Osteocyte (in vitro differentiated cells): ENCODE measurements at regions not wholly inside any gene's neighbourhood (a gene's known extent, or its start where the extent isn't known, plus 50 kb on each side); places are given as distances from the start of the nearest gene placed in this dataset.

ENCODE experiments used
- DNase-seq: peaks from one replicate; pipeline ENCODE4 v3.0.0; 2021; ENCODE audit warnings: mixed read lengths; ENCODE audit not compliant: unreplicated experiment; ENCODE audit errors: extremely low spot score
- H3K27ac Mint-ChIP-seq: one replicate; pipeline ENCODE4 v1.8.0; 2021; ENCODE audit warnings: mild to moderate bottlenecking, mixed read lengths; ENCODE audit not compliant: unreplicated experiment
- H3K27me3 Mint-ChIP-seq: one replicate; pipeline ENCODE4 v1.8.0; 2021; ENCODE audit warnings: mixed read lengths; ENCODE audit not compliant: unreplicated experiment
- H3K36me3 Mint-ChIP-seq: one replicate; pipeline ENCODE4 v1.8.0; 2021; ENCODE audit warnings: mixed read lengths; ENCODE audit not compliant: unreplicated experiment
- H3K4me1 Mint-ChIP-seq: one replicate; pipeline ENCODE4 v1.8.0; 2021; ENCODE audit warnings: mixed read lengths; ENCODE audit not compliant: unreplicated experiment
- H3K4me3 Mint-ChIP-seq: one replicate; pipeline ENCODE4 v1.8.0; 2021; ENCODE audit warnings: mild to moderate bottlenecking, moderate library complexity, mixed read lengths; ENCODE audit not compliant: unreplicated experiment
- H3K9me3 Mint-ChIP-seq: one replicate; pipeline ENCODE4 v1.8.0; 2021; ENCODE audit warnings: mixed read lengths; ENCODE audit not compliant: unreplicated experiment
- CTCF ChIP-seq: fragments of 200-600 bp; sonication (generic); IDR thresholded peaks from 2 replicates; pipeline ENCODE4 v1.5.0; 2021; ENCODE audit warnings: antibody characterized with exemption, mild to moderate bottlenecking, moderate library complexity

GRCh38 chr2:120567128-120567527, 168.5 kb upstream of the GLI2 start:
- Mint-ChIP-seq H3K4me1 (peaks cover 20% of the 10 kb centered on the region), H3K9me3 (no peaks in the 10 kb centered on the region), H3K27ac (no peak overlapping the region), H3K4me3 (no peak overlapping the region), H3K27me3 (peaks cover 25% of the 10 kb centered on the region), H3K36me3 (no peaks in the 10 kb centered on the region)
- DNase-seq, result no peak
- no peak for TF ChIP-seq CTCF

GRCh38 chr2:120568089-120568974, 167.3 kb upstream of the GLI2 start:
- H3K27ac Mint-ChIP-seq, result peak overlapping the region; percentile 7
- no peaks in the 10 kb centered on the region for H3K9me3 Mint-ChIP-seq
- peaks cover 20% of the 10 kb centered on the region for H3K4me1 Mint-ChIP-seq
- H3K36me3 Mint-ChIP-seq, result no peaks in the 10 kb centered on the region
- H3K4me3 Mint-ChIP-seq, result no peak overlapping the region
- no peak for TF ChIP-seq CTCF
- peaks cover 29% of the 10 kb centered on the region for H3K27me3 Mint-ChIP-seq
- no peak for DNase-seq

DNA sequence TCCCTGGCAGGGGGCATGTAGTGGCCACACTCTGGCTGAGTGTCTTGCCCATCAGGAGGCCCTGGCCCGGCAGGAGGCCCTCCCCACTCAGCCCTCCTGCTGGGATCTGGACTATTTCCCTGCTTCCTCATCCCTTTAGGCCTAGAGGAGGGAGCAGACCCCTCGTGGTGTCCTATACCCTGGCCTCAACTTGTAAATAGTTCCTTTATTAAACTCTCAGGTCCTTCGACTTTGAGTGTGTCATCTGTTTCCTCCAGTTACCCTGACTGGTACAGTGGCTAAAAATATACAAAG, 166.7 kb upstream of the GLI2 start:
- Mint-ChIP-seq H3K4me3 (no peak overlapping the region), H3K27me3 (peaks cover 31% of the 10 kb centered on the region), H3K4me1 (peaks cover 20% of the 10 kb centered on the region), H3K36me3 (no peaks in the 10 kb centered on the region), H3K9me3 (no peaks in the 10 kb centered on the region), H3K27ac (peak overlapping the region; percentile 7)
- DNase-seq, result no peak
- no peak for TF ChIP-seq CTCF

- H3K27ac Mint-ChIP-seq, result no peak overlapping the region
- peaks cover 20% of the 10 kb centered on the region for H3K4me1 Mint-ChIP-seq
- no peaks in the 10 kb centered on the region for H3K9me3 Mint-ChIP-seq
- no peak for TF ChIP-seq CTCF
- no peak overlapping the region for H3K4me3 Mint-ChIP-seq
- no peak for DNase-seq
- H3K27me3 Mint-ChIP-seq, result peaks cover 40% of the 10 kb centered on the region
- H3K36me3 Mint-ChIP-seq, result no peaks in the 10 kb centered on the region
These were observed 165.7 kb upstream of the GLI2 start for GRCh38 chr2:120570001-120570400.

DNA sequence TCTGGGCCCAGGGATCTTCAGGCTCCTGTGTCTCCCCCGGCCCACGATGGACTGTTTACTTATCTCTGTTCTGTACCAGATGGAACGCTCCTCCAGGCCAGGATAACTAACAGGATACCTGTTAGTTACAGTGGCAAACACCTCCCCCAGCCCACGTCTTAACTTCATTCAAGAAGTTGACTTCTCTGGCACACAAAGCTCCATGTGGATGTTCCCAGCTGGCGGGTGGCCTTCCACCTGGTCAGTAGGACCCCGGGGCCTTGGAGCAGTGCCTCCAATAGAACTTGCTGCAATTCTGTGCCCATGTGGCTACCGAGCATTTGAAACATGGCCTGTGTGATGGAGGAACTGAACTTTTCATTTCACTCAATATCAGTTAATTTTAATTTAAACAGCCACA, 165.1 kb upstream of the GLI2 start:
- Mint-ChIP-seq H3K27me3 (peaks cover 41% of the 10 kb centered on the region), H3K9me3 (no peaks in the 10 kb centered on the region), H3K4me1 (peaks cover 19% of the 10 kb centered on the region), H3K36me3 (no peaks in the 10 kb centered on the region), H3K4me3 (no peak overlapping the region), H3K27ac (no peak overlapping the region)
- no peak for TF ChIP-seq CTCF
- no peak for DNase-seq
